B cell (primary cell): ENCODE measurements at regions not wholly inside any gene's neighbourhood (a gene's known extent, or its start where the extent isn't known, plus 50 kb on each side); places are given as distances from the start of the nearest gene placed in this dataset.

Source experiments
- ATAC-seq: fragments of 200-7000 bp; cut with Tn5 transposase; one replicate; pipeline ENCODE4 v1.10.0; 2021; ENCODE audit warnings: low read depth, mild to moderate bottlenecking, moderate number of reproducible peaks, moderate library complexity
- CTCF ChIA-PET: fragments of 350-600 bp; sonication (Branson Sonifier 250); formaldehyde crosslinking; loops from one replicate; lab custom pipeline; 2021; ENCODE audit warnings: antibody characterized with exemption, inconsistent platforms; lab: Charles Lee
- POLR2A ChIA-PET: fragments of 350-600 bp; sonication (Branson Sonifier 250); formaldehyde crosslinking; loops from one replicate; lab custom pipeline; 2021; ENCODE audit warnings: antibody characterized with exemption; lab: Charles Lee
- DNase-seq: peaks from one replicate; pipeline ENCODE4 v3.0.0; 2013
- H2AFZ ChIP-seq: 2 replicates; pipeline ENCODE4 v1.6.1; 2012; ENCODE audit warnings: mild to moderate bottlenecking, low read depth, low read length; ENCODE audit not compliant: insufficient read depth, poor library complexity, severe bottlenecking
- H3K27ac ChIP-seq, 2 donors: 1 replicate in 1 of 2; 2 replicates in 1 of 2; pipeline ENCODE4 v1.5.1; 2012 to 2013; ENCODE audit warnings: low read length in 2 of 2, mild to moderate bottlenecking in 2 of 2, moderate library complexity in 1 of 2
- H3K27me3 ChIP-seq, 4 experiments: fragments of 200-600 bp in 1 of 4; sonication (generic) in 1 of 4; replicated peaks in 1 of 4; 1 replicate in 2 of 4; 2 replicates in 2 of 4; pipeline versions ENCODE4 v1.6.1 to v1.7.0; 2013 to 2016; ENCODE audit warnings: low read length in 3 of 4, mild to moderate bottlenecking in 2 of 4, mixed read lengths in 1 of 4, moderate library complexity in 1 of 4; ENCODE audit not compliant: insufficient read depth in 4 of 4, control insufficient read depth in 3 of 4; ENCODE audit errors: control extremely low read depth in 1 of 4
- H3K36me3 ChIP-seq, 2 experiments: replicated peaks in 1 of 2; 1 replicate in 1 of 2; 2 replicates in 1 of 2; pipeline versions ENCODE4 v1.6.1 to v1.7.1; 2013; ENCODE audit warnings: low read length in 1 of 2; ENCODE audit not compliant: insufficient read depth in 2 of 2, control insufficient read depth in 1 of 2; ENCODE audit errors: control extremely low read depth in 1 of 2, extremely low read depth in 1 of 2
- H3K4me1 ChIP-seq, 2 donors: fragments of 200-600 bp in 1 of 2; sonication (generic) in 1 of 2; 1 replicate in 1 of 2; 2 replicates in 1 of 2; pipeline versions ENCODE4 v1.5.1 to v1.6.1; 2013 to 2017; ENCODE audit warnings: low read length in 2 of 2; ENCODE audit not compliant: control insufficient read depth in 2 of 2, insufficient read depth in 2 of 2
- H3K4me2 ChIP-seq: replicated peaks from 2 replicates; pipeline ENCODE3; 2012; ENCODE audit warnings: mild to moderate bottlenecking, low read depth, low read length; ENCODE audit not compliant: poor library complexity, severe bottlenecking
- H3K4me3 ChIP-seq, 5 experiments: fragments of 200-600 bp in 1 of 5; sonication (generic) in 1 of 5; 1 replicate in 3 of 5; 2 replicates in 2 of 5; pipeline versions ENCODE4 v1.5.1 to v1.7.0; 2011 to 2016; ENCODE audit warnings: low read length in 4 of 5, mild to moderate bottlenecking in 4 of 5, low read depth in 2 of 5, control low read depth in 1 of 5, moderate library complexity in 1 of 5; ENCODE audit not compliant: insufficient read depth in 1 of 5; ENCODE audit errors: control extremely low read depth in 1 of 5, extremely low read depth in 1 of 5
- H3K79me2 ChIP-seq: fragments of 200-600 bp; sonication (generic); one replicate; pipeline ENCODE4 v1.6.0; 2016; ENCODE audit warnings: low read length; ENCODE audit not compliant: control insufficient read depth, insufficient read depth
- H3K9ac ChIP-seq: fragments of 200-600 bp; sonication (generic); 2 replicates; pipeline ENCODE4 v1.6.1; 2017; ENCODE audit warnings: mild to moderate bottlenecking, low read length, moderate library complexity
- H3K9me3 ChIP-seq, 3 donors: one replicate each; pipeline versions ENCODE4 v1.6.1 to v1.7.1; 2013; ENCODE audit warnings: low read length in 2 of 3; ENCODE audit not compliant: control insufficient read depth in 2 of 3, insufficient read depth in 1 of 3; ENCODE audit errors: control extremely low read depth in 1 of 3
- H4K20me1 ChIP-seq: 2 replicates; pipeline ENCODE4 v1.6.0; 2012; ENCODE audit warnings: mild to moderate bottlenecking, low read length; ENCODE audit not compliant: insufficient read depth, control insufficient read depth, poor library complexity, severe bottlenecking
- H3K27ac Mint-ChIP-seq: one replicate; pipeline ENCODE4 v1.8.0; 2021; ENCODE audit warnings: mixed read lengths
- H3K27me3 Mint-ChIP-seq: one replicate; pipeline ENCODE4 v1.8.0; 2021; ENCODE audit warnings: mixed read lengths
- H3K4me1 Mint-ChIP-seq: one replicate; pipeline ENCODE4 v1.8.0; 2021; ENCODE audit warnings: mixed read lengths
- H3K4me3 Mint-ChIP-seq: one replicate; pipeline ENCODE4 v1.8.0; 2021; ENCODE audit warnings: mixed read lengths
- H3K9me3 Mint-ChIP-seq: one replicate; pipeline ENCODE4 v1.8.0; 2022; ENCODE audit warnings: mixed read lengths; ENCODE audit not compliant: insufficient read depth
- CTCF ChIP-seq: fragments of 200-600 bp; IDR thresholded peaks from one replicate; pipeline ENCODE4 v1.8.0; 2022; ENCODE audit warnings: antibody characterized with exemption, mild to moderate bottlenecking
- EZH2 ChIP-seq: IDR thresholded peaks from 2 replicates; pipeline ENCODE4 v1.6.1; 2012; ENCODE audit warnings: borderline replicate concordance, low read depth, mild to moderate bottlenecking, moderate library complexity, low read length; ENCODE audit not compliant: insufficient read depth, poor library complexity, severe bottlenecking
- WGBS: methylation state at CpG from one replicate; pipeline ENCODE4 v1.1.5; 2013; ENCODE audit warnings: missing lambda C conversion rate; ENCODE audit not compliant: insufficient coverage; 5-methylcytosine and 5-hydroxymethylcytosine counted together
- intact Hi-C: fragments of 100-400 bp; cut with micrococcal nuclease; formaldehyde crosslinking; loops from one replicate; pipeline ENCODE4 v1.10.0; 2022

- H3K27me3 ChIP-seq: no peaks in the 10 kb centered on the region
- no CpG with 5 or more reads among the region's 2 CpGs for WGBS
- intact Hi-C loops: loop anchor here (5.0 kb wide), 1 partner anchor 33 kb away; no protein-coding TSS in a partner anchor
- no peaks in the 10 kb centered on the region for H3K79me2 ChIP-seq
- no peaks in the 10 kb centered on the region for H3K27me3 Mint-ChIP-seq
- no peak overlapping the region for H3K9ac ChIP-seq
- no peaks in the 10 kb centered on the region for H3K9me3 Mint-ChIP-seq
- H3K4me1 Mint-ChIP-seq: peaks cover 66% of the 10 kb centered on the region
- peak overlapping the region; percentile 68 for H3K4me2 ChIP-seq
- H3K4me3 Mint-ChIP-seq: peak overlapping the region; percentile 42
- peak; percentile 22 for DNase-seq
- ATAC-seq: no peak
- POLR2A ChIA-PET: no interaction called here
- TF ChIP-seq EZH2 (no peak), CTCF (no peak)
- peak overlapping the region; percentile 80 for H3K27ac Mint-ChIP-seq
- H3K4me1 ChIP-seq: peaks cover 45 to 51% of the 10 kb centered on the region in 2 donors
- H3K4me3 ChIP-seq: peak overlapping the region in 1 of 5 experiments; percentile 4
- peaks cover 0 to 1% of the 10 kb centered on the region in 2 experiments for H3K36me3 ChIP-seq
- peaks cover 0 to 2% (median 0%) of the 10 kb centered on the region in 3 donors for H3K9me3 ChIP-seq
- peak overlapping the region; percentile 5 for H2AFZ ChIP-seq
- H3K27ac ChIP-seq: peak overlapping the region; percentile 59 to 80
- no peaks in the 10 kb centered on the region for H4K20me1 ChIP-seq
- CTCF ChIA-PET: interaction anchor here (1.6 to 3.5 kb wide), 2 partner anchors 14 to 45 kb away, joined by 3 to 21 read pairs; no protein-coding TSS in a partner anchor
These were observed 60.3 kb upstream of the POU2AF2 start for GRCh38 chr11:111185266-111185665.

GRCh38 chr11:111183706-111184105 is 61.8 kb upstream of the POU2AF2 start:
- H3K4me1 Mint-ChIP-seq: peaks cover 71% of the 10 kb centered on the region
- Histone ChIP-seq H3K27me3 (no peaks in the 10 kb centered on the region), H3K9me3 (peaks cover 0 to 2% (median 0%) of the 10 kb centered on the region in 3 donors), H3K36me3 (peaks cover 0 to 1% of the 10 kb centered on the region in 2 experiments), H3K4me2 (no peak overlapping the region), H3K4me3 (no peak overlapping the region), H3K27ac (no peak overlapping the region), H3K79me2 (no peaks in the 10 kb centered on the region), H2AFZ (no peak overlapping the region), H4K20me1 (no peaks in the 10 kb centered on the region), H3K4me1 (peaks cover 56 to 60% of the 10 kb centered on the region in 2 donors), H3K9ac (no peak overlapping the region)
- no peaks in the 10 kb centered on the region for H3K9me3 Mint-ChIP-seq
- ChIA-PET POLR2A (no interaction called here), CTCF (interaction anchor here (3.5 kb wide), 1 partner anchor 46 kb away, joined by 21 read pairs; no protein-coding TSS in a partner anchor)
- no peak overlapping the region for H3K4me3 Mint-ChIP-seq
- intact Hi-C loops: no loop called here
- H3K27ac Mint-ChIP-seq: no peak overlapping the region
- DNase-seq: no peak
- no peak for ATAC-seq
- H3K27me3 Mint-ChIP-seq: no peaks in the 10 kb centered on the region
- TF ChIP-seq EZH2: no peak
- no peak for TF ChIP-seq CTCF
